HG02763 (cell line): ENCODE measurements at regions not wholly inside any gene's neighbourhood (a gene's known extent, or its start where the extent isn't known, plus 50 kb on each side); places are given as distances from the start of the nearest gene placed in this dataset.
"Not testable (repeated sequence)": the region's sequence is repeated elsewhere in the genome, so short reads cannot be mapped to it uniquely, and the experiment has no call there.

Source experiments
- ATAC-seq: cut with Tn5 transposase; IDR thresholded peaks from one replicate; pipeline ENCODE4 v1.9.1; 2021; ENCODE audit warnings: mild to moderate bottlenecking, moderate library complexity; ENCODE audit not compliant: unreplicated experiment

DNA sequence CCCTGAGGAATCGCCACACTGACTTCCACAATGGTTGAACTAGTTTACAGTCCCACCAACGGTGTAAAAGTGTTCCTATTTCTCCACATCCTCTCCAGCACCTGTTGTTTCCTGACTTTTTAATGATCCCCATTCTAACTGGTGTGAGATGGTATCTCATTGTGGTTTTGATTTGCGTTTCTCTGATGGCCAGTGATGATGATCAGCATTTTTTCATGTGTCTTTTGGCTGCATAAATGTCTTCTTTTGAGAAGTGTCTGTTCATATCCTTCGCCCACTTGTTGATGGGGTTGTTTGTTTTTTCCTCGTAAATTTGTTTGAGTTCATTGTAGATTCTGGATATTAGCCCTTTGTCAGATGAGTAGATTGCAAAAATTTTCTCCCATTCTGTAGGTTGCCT is 223.5 kb downstream of the MAF start:
- ATAC-seq = not testable (repeated sequence)

- ATAC-seq = no peak
These were observed 225.2 kb downstream of the MAF start for GRCh38 chr16:79375351-79375750.

DNA sequence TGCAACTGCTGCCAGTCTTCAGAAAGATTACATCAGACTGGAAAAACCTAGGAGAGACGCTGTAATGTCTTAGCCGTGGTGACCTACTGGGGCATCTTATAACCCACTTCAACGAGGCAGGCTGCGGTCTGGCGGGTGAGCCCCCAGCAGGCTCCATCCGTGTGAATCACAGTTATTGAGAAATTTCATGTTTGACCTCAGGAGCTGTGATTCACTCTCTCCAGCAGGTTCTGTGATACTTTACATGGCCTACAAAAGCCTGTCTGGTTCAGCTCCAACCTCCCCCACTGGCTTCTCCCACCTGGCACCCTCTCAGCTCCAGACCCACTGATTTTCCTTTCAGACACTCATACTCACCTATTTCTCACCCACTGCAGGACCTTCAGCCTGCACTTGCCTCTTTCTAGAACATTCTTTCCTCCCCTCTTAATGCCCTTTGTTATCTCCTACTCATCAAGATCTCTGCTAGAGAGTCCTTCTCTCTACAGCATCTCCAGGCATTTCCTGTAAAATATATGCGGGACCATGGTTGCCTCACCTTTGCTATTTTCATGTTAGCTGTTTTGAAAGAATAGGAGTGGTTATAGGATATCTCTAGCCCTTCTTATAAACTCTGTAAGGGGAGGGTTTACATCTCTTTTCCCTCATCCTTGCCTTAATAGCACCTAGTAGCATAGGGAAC is 227.9 kb downstream of the MAF start:
- no peak for ATAC-seq

- no peak for ATAC-seq
These were observed 229.8 kb downstream of the MAF start for GRCh38 chr16:79370736-79371135.

DNA sequence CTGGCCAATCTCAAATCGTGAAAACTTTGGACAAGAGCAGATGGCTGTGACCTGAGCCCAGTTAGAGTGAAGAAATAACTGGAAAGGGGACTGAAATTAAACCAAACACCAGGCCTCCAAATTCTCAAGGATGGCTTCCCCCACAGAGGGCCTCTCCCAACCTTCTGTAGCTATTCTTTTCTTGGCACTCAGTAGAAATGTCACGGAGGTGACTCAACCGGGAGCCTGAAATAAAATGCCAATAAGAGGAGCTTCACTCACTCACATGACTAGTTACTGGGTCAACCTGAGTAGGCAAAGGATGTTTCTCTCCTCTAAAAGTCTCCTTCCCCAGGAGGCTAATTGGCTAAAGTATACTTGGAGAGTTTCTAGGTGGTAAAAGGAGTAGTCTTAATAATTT is 230.7 kb downstream of the MAF start:
- no peak for ATAC-seq

- ATAC-seq = no peak
These were observed 232.7 kb downstream of the MAF start for GRCh38 chr16:79367822-79368221.

GRCh38 chr16:79366635-79367034 is 233.9 kb downstream of the MAF start:
- ATAC-seq = no peak

DNA sequence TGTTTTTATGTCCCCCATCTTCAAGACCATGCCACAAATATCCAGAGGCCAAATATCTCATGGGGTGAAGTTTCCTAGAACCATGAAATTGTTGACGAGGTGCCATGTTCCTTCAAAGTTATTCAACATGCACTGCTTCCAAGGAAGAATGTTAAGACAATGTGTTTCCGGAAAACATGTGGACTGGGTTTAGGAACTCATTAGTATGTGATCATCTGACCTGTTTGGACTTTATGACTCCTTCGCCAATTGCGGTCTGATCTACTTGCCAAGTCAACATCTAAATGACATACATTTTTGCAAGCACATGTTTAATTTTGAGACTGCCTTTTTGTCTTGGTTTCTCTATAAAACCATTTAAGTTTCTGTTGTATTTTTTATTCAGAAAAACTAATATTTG is 234.8 kb downstream of the MAF start:
- no peak for ATAC-seq

- no peak for ATAC-seq
These were observed 237.1 kb downstream of the MAF start for GRCh38 chr16:79363484-79363883.

GRCh38 chr16:79363035-79363434 is 237.5 kb downstream of the MAF start:
- ATAC-seq = no peak

DNA sequence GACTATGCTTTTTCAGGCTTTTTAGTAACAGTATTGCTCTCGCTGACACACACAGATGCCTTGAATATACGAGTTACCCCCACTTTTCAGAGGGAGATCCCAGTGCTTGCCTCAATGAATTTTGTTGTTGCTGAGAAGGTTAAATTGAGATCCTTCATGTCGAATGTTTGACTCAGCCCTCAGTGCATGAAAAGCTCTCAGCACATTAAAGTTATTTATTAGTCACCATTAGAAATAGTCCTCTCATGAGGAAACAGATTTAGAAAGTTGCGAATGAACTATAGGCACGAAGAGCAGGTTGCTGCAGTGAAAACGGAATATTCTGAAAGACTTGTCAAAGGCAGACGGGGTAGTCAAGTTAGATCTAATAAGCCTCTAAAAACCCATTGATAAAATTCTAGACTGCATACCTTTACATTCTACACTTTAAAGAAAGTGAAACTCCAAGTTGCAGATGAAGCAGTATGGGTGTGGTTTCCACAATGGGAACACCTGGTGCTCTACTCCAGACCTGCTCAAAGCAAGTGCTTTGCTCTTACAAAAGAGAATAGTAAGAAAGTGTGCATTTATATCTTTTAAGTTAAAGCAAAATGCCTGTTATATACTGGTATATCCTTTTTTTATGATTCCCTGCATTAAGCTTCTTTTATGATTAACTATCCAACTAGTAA is 238.1 kb downstream of the MAF start:
- no peak for ATAC-seq

DNA sequence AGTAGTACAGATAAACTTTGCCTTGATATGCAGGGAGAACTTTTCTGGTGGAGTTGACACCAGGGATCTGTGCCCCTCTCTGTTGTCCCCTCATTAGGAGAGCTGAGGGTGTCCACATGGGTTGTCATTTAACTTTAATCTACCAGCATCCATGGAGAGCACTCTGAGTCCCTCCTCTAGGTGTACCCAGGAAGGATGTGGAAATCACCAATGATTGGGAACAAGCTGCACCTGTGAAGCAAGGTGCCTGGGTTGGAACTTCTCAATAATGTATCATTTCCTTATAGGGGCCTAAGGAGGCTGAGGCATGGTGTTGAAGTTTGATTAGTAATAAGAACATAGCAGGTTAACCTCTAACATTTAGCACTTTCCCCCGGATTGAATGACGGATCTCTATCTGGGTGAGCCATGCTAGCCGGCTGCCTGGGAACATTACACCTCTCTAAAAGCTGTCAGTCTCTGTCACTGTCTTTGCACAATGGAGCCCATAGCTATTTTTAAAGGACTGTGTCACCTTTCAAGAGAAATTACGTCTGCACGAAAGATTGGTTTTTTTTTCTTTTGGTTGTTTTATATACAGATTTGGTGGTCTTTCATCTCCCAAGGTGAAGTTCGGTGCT is 239.3 kb downstream of the MAF start:
- no peak for ATAC-seq

GRCh38 chr16:79360267-79360666 is 240.3 kb downstream of the MAF start:
- no peak for ATAC-seq

- no peak for ATAC-seq
These were observed 241.5 kb downstream of the MAF start for GRCh38 chr16:79359082-79359481.

DNA sequence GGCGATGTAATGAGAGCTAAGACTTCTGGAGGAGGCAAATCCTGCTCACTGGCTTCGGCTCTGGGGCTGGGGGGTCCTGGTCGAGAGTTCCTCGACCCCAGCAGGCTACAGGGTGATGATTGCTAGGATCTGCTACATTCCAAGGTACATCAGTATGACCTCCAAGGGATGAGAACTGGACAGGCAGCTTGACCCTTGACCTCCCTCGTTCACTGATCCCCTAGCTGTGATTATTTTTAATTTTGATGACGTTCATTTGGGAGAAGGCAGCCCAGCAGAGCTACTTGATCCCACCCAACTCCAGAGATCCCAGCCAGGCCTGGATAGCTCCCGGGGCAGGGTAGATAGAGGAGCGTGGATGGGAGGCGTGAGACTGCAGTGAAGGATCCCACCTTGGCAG is 242.3 kb downstream of the MAF start:
- no peak for ATAC-seq

- ATAC-seq = no peak
These were observed 244.8 kb downstream of the MAF start for GRCh38 chr16:79355600-79356358.

DNA sequence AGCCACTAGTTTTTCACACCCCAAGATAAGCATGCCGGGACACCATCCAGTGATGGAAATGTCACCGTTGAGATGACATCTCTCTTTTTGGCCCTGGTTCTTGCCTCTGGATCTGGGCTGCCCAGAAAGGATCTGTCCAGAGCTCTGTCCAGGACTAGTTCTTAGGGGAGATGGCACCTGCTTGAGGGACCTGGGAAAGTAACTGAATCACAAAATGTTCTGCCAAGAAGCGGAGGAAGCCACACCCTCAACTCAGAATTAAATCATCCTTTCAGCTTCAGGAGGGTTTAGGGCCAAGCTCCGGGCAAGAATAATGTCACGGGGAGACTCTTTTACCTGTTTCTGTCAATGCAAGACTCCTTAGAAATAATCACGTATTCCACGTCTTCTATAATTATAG is 248.6 kb downstream of the MAF start:
- ATAC-seq = no peak

- ATAC-seq = no peak
These were observed 250.7 kb downstream of the MAF start for GRCh38 chr16:79349803-79350202.

DNA sequence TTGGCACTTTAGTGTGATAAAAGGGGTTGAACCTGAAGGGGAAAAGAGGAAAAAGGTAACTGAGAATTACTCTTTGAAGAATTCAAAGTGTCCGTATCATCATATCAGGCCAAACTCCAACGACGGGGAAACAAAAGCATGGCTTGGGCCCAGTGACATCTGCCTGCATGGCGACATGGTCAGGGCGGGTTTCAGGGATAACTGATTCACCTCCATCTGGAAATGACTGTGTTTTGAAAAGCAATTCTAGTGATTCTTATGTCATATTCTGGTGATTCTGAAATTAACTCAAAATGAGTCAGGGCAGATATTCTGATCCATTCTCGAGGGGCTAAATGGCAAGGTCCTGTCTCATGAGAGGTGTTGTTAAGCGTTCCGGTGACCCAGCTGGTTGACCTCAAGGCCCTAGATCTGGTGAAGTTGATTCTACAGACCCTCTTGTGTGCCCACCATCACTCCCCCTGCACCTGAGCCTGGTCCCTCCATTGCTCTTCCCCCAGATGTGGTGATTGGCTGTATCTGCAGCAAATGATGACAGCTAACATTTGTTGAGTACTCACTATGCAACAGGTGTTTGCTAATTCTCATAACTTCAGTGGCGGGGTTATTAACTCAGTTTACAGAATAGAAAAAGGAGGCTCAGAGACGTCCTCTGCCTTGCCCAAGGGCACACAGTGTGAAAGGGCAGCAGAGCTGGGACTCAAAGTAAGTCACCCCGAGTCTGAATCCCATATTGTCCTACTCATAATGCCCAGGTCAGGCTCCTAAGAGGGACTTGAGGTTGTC is 251.8 kb downstream of the MAF start:
- no peak for ATAC-seq

DNA sequence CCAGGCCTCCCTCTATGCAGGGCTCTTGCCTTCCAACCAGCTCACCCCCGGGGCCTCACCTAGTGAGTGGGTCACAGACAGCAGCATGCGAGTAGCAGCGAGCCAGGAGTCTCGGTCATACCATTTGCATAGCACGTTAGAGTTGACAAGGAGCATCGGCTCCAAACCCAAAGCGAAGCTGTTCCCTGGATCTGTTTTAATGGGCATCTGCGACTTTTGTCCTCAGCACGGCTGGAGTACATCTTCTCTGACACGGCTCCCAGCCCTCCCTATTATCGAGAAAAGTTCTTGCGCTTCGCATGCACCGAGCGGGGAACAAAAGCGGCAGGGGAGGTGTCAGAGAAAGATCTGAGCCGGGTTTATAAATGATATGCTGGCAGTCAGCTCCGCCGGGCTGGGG is 253.3 kb downstream of the MAF start:
- ATAC-seq = no peak

DNA sequence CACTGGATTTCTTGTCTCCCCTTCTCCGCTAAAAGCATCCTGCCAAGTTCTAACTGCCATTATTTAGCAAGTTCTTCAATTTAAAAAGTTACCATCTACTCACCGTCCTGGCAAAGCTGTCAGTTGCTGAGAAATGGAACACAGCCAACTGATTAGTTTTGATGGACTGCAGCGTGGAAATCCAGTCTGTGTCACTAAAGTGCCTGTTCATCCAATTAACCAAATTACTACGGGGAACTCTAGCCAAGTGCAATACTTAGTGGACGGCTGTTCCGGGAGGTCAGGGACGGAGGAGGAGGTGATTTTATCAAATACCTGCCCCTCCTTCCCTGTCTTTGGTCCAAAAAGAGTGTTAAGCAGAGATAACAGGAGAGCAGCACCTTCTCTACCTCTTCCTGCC is 260.7 kb downstream of the MAF start:
- ATAC-seq = no peak
